H1 (cell line): ENCODE measurements at regions not wholly inside any gene's neighbourhood (a gene's known extent, or its start where the extent isn't known, plus 50 kb on each side); places are given as distances from the start of the nearest gene placed in this dataset.

Experiments
- CTCF ChIA-PET: fragments of 300-600 bp; sonication (Branson Sonifier 250); formaldehyde crosslinking; loops from one replicate; lab custom pipeline; 2021; ENCODE audit not compliant: partially characterized antibody; lab: Charles Lee
- POLR2A ChIA-PET: fragments of 300-600 bp; sonication (Branson Sonifier 250); formaldehyde crosslinking; loops from one replicate; lab custom pipeline; 2021; ENCODE audit warnings: inconsistent platforms; ENCODE audit not compliant: partially characterized antibody; lab: Charles Lee
- DNase-seq, 2 experiments: peaks; one replicate each; pipeline versions ENCODE4 v3.0.0 to v3.0.0-alpha.2; 2010 to 2022; ENCODE audit warnings: low spot score in 2 of 2, low read depth in 1 of 2, mixed read lengths in 1 of 2
- FAIRE-seq: peaks from 2 replicates; lab custom pipeline; 2011; peaks lifted over from hg19 to GRCh38; lab: Jason Lieb, UNC
- H2AFZ ChIP-seq: 2 replicates; pipeline ENCODE4 v1.8.1; 2012; ENCODE audit warnings: low read length, inconsistent platforms
- H2AK5ac ChIP-seq: 2 replicates; pipeline ENCODE4 v1.6.1; 2013; ENCODE audit warnings: low read depth, low read length
- H2BK120ac ChIP-seq: replicated peaks from 2 replicates; pipeline ENCODE3; 2013; ENCODE audit warnings: low read depth, low read length, inconsistent platforms
- H2BK12ac ChIP-seq: 2 replicates; pipeline ENCODE4 v1.6.1; 2013; ENCODE audit warnings: low read depth, low read length
- H2BK15ac ChIP-seq: 2 replicates; pipeline ENCODE4 v1.6.1; 2013; ENCODE audit warnings: low read length
- H2BK20ac ChIP-seq: 2 replicates; pipeline ENCODE4 v1.6.1; 2013; ENCODE audit warnings: low read length
- H2BK5ac ChIP-seq: 2 replicates; pipeline ENCODE4 v1.6.1; 2013; ENCODE audit warnings: low read depth, low read length
- H3K14ac ChIP-seq: 2 replicates; pipeline ENCODE4 v1.6.1; 2013; ENCODE audit warnings: inconsistent platforms; ENCODE audit not compliant: insufficient read length
- H3K18ac ChIP-seq: 2 replicates; pipeline ENCODE4 v1.6.1; 2013; ENCODE audit warnings: low read length; ENCODE audit errors: extremely low read depth
- H3K23ac ChIP-seq: 2 replicates; pipeline ENCODE4 v1.6.1; 2013; ENCODE audit warnings: inconsistent platforms; ENCODE audit not compliant: insufficient read length
- H3K23me2 ChIP-seq: 2 replicates; pipeline ENCODE4 v1.6.1; 2013; ENCODE audit warnings: low read depth, low read length
- H3K27ac ChIP-seq: 2 replicates; pipeline ENCODE4 v1.6.1; 2011; ENCODE audit warnings: low read depth, low read length, inconsistent platforms
- H3K27me3 ChIP-seq, 4 experiments: replicated peaks in 1 of 4; 1 replicate in 1 of 4; 2 replicates in 3 of 4; pipeline versions ENCODE4 v1.6.1 to v1.8.1; 2011 to 2013; ENCODE audit warnings: low read length in 3 of 4, mild to moderate bottlenecking in 3 of 4, inconsistent platforms in 2 of 4, mixed read lengths in 2 of 4, moderate library complexity in 1 of 4; ENCODE audit not compliant: control insufficient read depth in 3 of 4, insufficient read depth in 3 of 4; ENCODE audit errors: extremely low read depth in 1 of 4
- H3K36me3 ChIP-seq, 4 experiments: 2 replicates each; pipeline versions ENCODE4 v1.6.1 to v1.8.1; 2011 to 2013; ENCODE audit warnings: mild to moderate bottlenecking in 4 of 4, low read length in 3 of 4, moderate library complexity in 2 of 4, control low read depth in 1 of 4, inconsistent platforms in 1 of 4; ENCODE audit not compliant: insufficient read depth in 4 of 4, control insufficient read depth in 2 of 4
- H3K4ac ChIP-seq: replicated peaks from 2 replicates; pipeline ENCODE3; 2013; ENCODE audit warnings: low read length, low read depth, mixed read lengths, inconsistent platforms; ENCODE audit not compliant: insufficient read length
- H3K4me1 ChIP-seq, 4 experiments: replicated peaks in 1 of 4; 1 replicate in 1 of 4; 2 replicates in 3 of 4; pipeline versions ENCODE4 v1.6.1 to v1.8.1; 2011 to 2013; ENCODE audit warnings: low read length in 3 of 4, inconsistent platforms in 2 of 4, mixed read lengths in 1 of 4; ENCODE audit not compliant: insufficient read depth in 4 of 4, control insufficient read depth in 3 of 4
- H3K4me2 ChIP-seq, 2 experiments: 2 replicates each; pipeline versions ENCODE4 v1.6.1 to v1.8.1; 2011 to 2013; ENCODE audit warnings: low read depth in 2 of 2, low read length in 2 of 2, control low read depth in 1 of 2, inconsistent platforms in 1 of 2, mild to moderate bottlenecking in 1 of 2; ENCODE audit not compliant: insufficient read depth in 1 of 2
- H3K4me3 ChIP-seq, 4 experiments: fragments of 200-600, 300-600 bp in 1 of 4; sonication (generic), shearing (Covaris generic), sonication (Bioruptor Twin) in 1 of 4; 2 replicates each; pipeline versions ENCODE4 v1.5.1 to v1.8.1; 2011 to 2016; ENCODE audit warnings: low read length in 4 of 4, low read depth in 3 of 4, control low read depth in 2 of 4, inconsistent platforms in 2 of 4, mild to moderate bottlenecking in 2 of 4, mixed read lengths in 1 of 4, moderate library complexity in 1 of 4; ENCODE audit not compliant: insufficient read depth in 2 of 4; ENCODE audit errors: extremely low read depth in 1 of 4
- H3K56ac ChIP-seq: replicated peaks from 2 replicates; pipeline ENCODE3; 2013; ENCODE audit warnings: low read depth, mild to moderate bottlenecking, mixed read lengths, low read length, inconsistent platforms; ENCODE audit not compliant: insufficient read length
- H3K79me1 ChIP-seq: 2 replicates; pipeline ENCODE4 v1.6.1; 2013; ENCODE audit warnings: low read depth, low read length, control low read depth
- H3K79me2 ChIP-seq, 2 experiments: 2 replicates each; pipeline versions ENCODE4 v1.6.1 to v1.8.1; 2012 to 2013; ENCODE audit warnings: low read length in 2 of 2, mild to moderate bottlenecking in 2 of 2, inconsistent platforms in 1 of 2; ENCODE audit not compliant: insufficient read depth in 2 of 2, control insufficient read depth in 1 of 2
- H3K9ac ChIP-seq, 4 experiments: replicated peaks in 1 of 4; 1 replicate in 1 of 4; 2 replicates in 3 of 4; pipeline versions ENCODE4 v1.6.1 to v1.8.1; 2011 to 2013; ENCODE audit warnings: low read depth in 3 of 4, low read length in 3 of 4, control low read depth in 2 of 4, mild to moderate bottlenecking in 2 of 4, moderate library complexity in 2 of 4, inconsistent platforms in 1 of 4; ENCODE audit errors: extremely low read depth in 1 of 4
- H3K9me3 ChIP-seq, 2 experiments: 2 replicates each; pipeline versions ENCODE4 v1.6.1 to v1.8.1; 2012 to 2013; ENCODE audit warnings: mild to moderate bottlenecking in 2 of 2, moderate library complexity in 2 of 2, control low read depth in 1 of 2, inconsistent platforms in 1 of 2, low read depth in 1 of 2, low read length in 1 of 2, mixed read lengths in 1 of 2; ENCODE audit not compliant: insufficient read depth in 2 of 2
- H4K20me1 ChIP-seq, 2 experiments: replicated peaks in 1 of 2; 2 replicates each; pipeline versions ENCODE3 to v1.8.1; 2011 to 2013; ENCODE audit warnings: inconsistent platforms in 2 of 2, low read length in 2 of 2, mild to moderate bottlenecking in 1 of 2; ENCODE audit not compliant: insufficient read depth in 2 of 2, control insufficient read depth in 1 of 2
- H4K5ac ChIP-seq: 2 replicates; pipeline ENCODE4 v1.6.1; 2013; ENCODE audit warnings: low read length, low read depth, mixed read lengths, inconsistent platforms; ENCODE audit not compliant: insufficient read length
- H4K8ac ChIP-seq: 2 replicates; pipeline ENCODE4 v1.8.0; 2013; ENCODE audit warnings: mild to moderate bottlenecking, moderate library complexity, low read length, inconsistent platforms; ENCODE audit not compliant: insufficient read depth; ENCODE audit errors: extremely low read depth
- H4K91ac ChIP-seq: replicated peaks from 2 replicates; pipeline ENCODE3; 2013; ENCODE audit warnings: low read length, mixed read lengths, inconsistent platforms; ENCODE audit not compliant: insufficient read length
- BACH1 ChIP-seq: IDR thresholded peaks from 2 replicates; pipeline ENCODE4 v1.6.1; 2012; ENCODE audit warnings: low read length, improper control_type of control experiment
- CBX8 ChIP-seq: fragments of 300-800, 300-1000 bp; sonication (generic); IDR thresholded peaks from 2 replicates; pipeline ENCODE4 v1.7.1; 2016; ENCODE audit warnings: low read depth, low read length, borderline replicate concordance
- CEBPB ChIP-seq: IDR thresholded peaks from 2 replicates; pipeline ENCODE4 v1.6.1; 2012; ENCODE audit warnings: low read depth, low read length
- CHD2 ChIP-seq: IDR thresholded peaks from 2 replicates; pipeline ENCODE4 v1.6.1; 2012; ENCODE audit warnings: low read length, improper control_type of control experiment
- FOSL1 ChIP-seq: IDR thresholded peaks from 2 replicates; pipeline ENCODE4 v1.6.1; 2011; ENCODE audit warnings: mild to moderate bottlenecking, low read depth, low read length, moderate library complexity; ENCODE audit not compliant: insufficient read depth
- KDM1A ChIP-seq: fragments of 200-600, 300-600 bp; sonication (generic); IDR thresholded peaks from 2 replicates; pipeline ENCODE4 v1.7.1; 2016; ENCODE audit warnings: mild to moderate bottlenecking, low read length, borderline replicate concordance
- POLR2A ChIP-seq, 2 experiments: IDR thresholded peaks; 1 replicate in 1 of 2; 2 replicates in 1 of 2; pipeline ENCODE4 v1.6.1; 2011; ENCODE audit warnings: low read depth in 2 of 2, low read length in 2 of 2, mild to moderate bottlenecking in 2 of 2; ENCODE audit errors: control extremely low read depth in 1 of 2
- SP1 ChIP-seq: IDR thresholded peaks from 2 replicates; pipeline ENCODE4 v1.6.1; 2011; ENCODE audit warnings: low read depth, low read length
- SP4 ChIP-seq: IDR thresholded peaks from 2 replicates; pipeline ENCODE4 v1.6.1; 2012; ENCODE audit warnings: low read length, inconsistent platforms
- SUZ12 ChIP-seq: fragments of 200-600 bp; sonication (generic); IDR thresholded peaks from 2 replicates; pipeline ENCODE4 v1.6.1; 2012; ENCODE audit warnings: mild to moderate bottlenecking, inconsistent platforms, low read length, moderate library complexity, mixed read lengths
- TAF1 ChIP-seq: IDR thresholded peaks from 2 replicates; pipeline ENCODE4 v1.6.1; 2011; ENCODE audit warnings: mild to moderate bottlenecking, low read depth, low read length
- TAF7 ChIP-seq: optimal IDR thresholded peaks from 2 replicates; pipeline ENCODE3; 2011; ENCODE audit warnings: low read depth, mild to moderate bottlenecking, inconsistent platforms, low read length, moderate library complexity, borderline replicate concordance
- TBP ChIP-seq: IDR thresholded peaks from 2 replicates; pipeline ENCODE4 v1.6.1; 2011; ENCODE audit warnings: low read depth, low read length, improper control_type of control experiment
- USF2 ChIP-seq: IDR thresholded peaks from 2 replicates; pipeline ENCODE4 v1.6.1; 2011; ENCODE audit warnings: low read length, improper control_type of control experiment
- WGBS, 2 experiments: shearing (Covaris generic) in 1 of 2; methylation state at CpG; one replicate each; pipeline versions ENCODE4 v1.1.6 to v1.1.7; 2013 to 2015; ENCODE audit warnings: low lambda C conversion rate in 2 of 2, mixed read lengths in 2 of 2, inconsistent platforms in 1 of 2, low coverage in 1 of 2, missing lambda C conversion rate in 1 of 2; ENCODE audit not compliant: insufficient replicate concordance in 2 of 2, insufficient coverage in 1 of 2, insufficient read length in 1 of 2; ENCODE audit errors: extremely low coverage in 1 of 2, missing lambda C conversion rate in 1 of 2; 5-methylcytosine and 5-hydroxymethylcytosine counted together

- POLR2A ChIA-PET, result no interaction called here
- H3K18ac ChIP-seq, result no peak overlapping the region
- no peak overlapping the region for H3K56ac ChIP-seq
- no peak overlapping the region for H3K4ac ChIP-seq
- 84% methylated on average over 3 of the region's 3 CpGs; no CpG with 5 or more reads in 1 of the 2 experiments for WGBS, 2 experiments
- H2BK20ac ChIP-seq, result no peak overlapping the region
- no peak overlapping the region for H2BK120ac ChIP-seq
- no peak overlapping the region for H3K9ac ChIP-seq
- no peaks in the 10 kb centered on the region for H3K36me3 ChIP-seq
- H2BK12ac ChIP-seq, result no peak overlapping the region
- no peaks in the 10 kb centered on the region for H3K79me1 ChIP-seq
- H3K23me2 ChIP-seq, result no peaks in the 10 kb centered on the region
- CTCF ChIA-PET, result no interaction called here
- no peaks in the 10 kb centered on the region for H3K79me2 ChIP-seq
- H3K4me1 ChIP-seq, result no peaks in the 10 kb centered on the region
- no peak overlapping the region for H2AFZ ChIP-seq
- H3K4me2 ChIP-seq, result no peak overlapping the region
- no peaks in the 10 kb centered on the region for H3K27me3 ChIP-seq
- DNase-seq (no peak), FAIRE-seq (no peak)
- no peaks in the 10 kb centered on the region for H3K9me3 ChIP-seq
- H3K27ac ChIP-seq, result no peak overlapping the region
- H3K14ac ChIP-seq, result no peak overlapping the region
- H4K20me1 ChIP-seq, result no peaks in the 10 kb centered on the region
- no peak overlapping the region for H3K23ac ChIP-seq
- H4K8ac ChIP-seq, result no peak overlapping the region
- TF ChIP-seq SUZ12, result no peak
- no peak for TF ChIP-seq KDM1A
- TF ChIP-seq TAF1, result no peak
- no peak for TF ChIP-seq CBX8
- TF ChIP-seq USF2, result no peak
- no peak for TF ChIP-seq FOSL1
- TF ChIP-seq SP4, result no peak
- no peak for TF ChIP-seq BACH1
- TF ChIP-seq CEBPB, result no peak
- TF ChIP-seq TAF7, result no peak
- no peak for TF ChIP-seq CHD2
- no peak for TF ChIP-seq TBP
- no peak for TF ChIP-seq POLR2A (IDR thresholded peaks at IDR 0.05; ENCODE audit: control extremely low read depth in 1 of 2, low read depth in 2 of 2, low read length in 2 of 2)
- no peak for TF ChIP-seq SP1
- no peak overlapping the region for H3K4me3 ChIP-seq
- H4K5ac ChIP-seq, result no peak overlapping the region
- no peak overlapping the region for H4K91ac ChIP-seq
- H2BK15ac ChIP-seq, result no peak overlapping the region
- no peak overlapping the region for H2BK5ac ChIP-seq
- H2AK5ac ChIP-seq, result no peak overlapping the region
Observed at GRCh38 chr7:15950299-15950698, 263.8 kb upstream of the MEOX2 start.
